ENCODE measurements at regions not wholly inside any gene's neighbourhood (a gene's known extent, or its start where the extent isn't known, plus 50 kb on each side); places are given as distances from the start of the nearest gene placed in this dataset.

DNA sequence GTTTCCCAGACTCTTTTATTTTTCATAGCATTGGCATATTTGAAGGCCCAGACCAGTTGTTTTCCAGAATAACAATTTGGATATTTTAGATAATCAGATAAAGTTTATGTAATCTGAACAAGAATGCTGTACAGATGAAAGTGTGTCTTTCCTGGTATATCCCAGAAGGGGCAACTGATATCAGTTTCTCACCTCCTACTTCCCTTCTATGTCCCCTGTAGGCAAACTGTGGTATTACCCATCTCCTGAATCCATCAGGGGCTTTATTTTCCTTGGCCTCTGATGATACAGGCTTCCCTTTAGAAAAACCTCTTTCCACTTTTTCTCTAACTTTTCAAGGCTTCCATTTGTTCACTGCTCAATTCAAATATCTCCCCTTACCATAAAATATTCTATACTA lies 87.5 kb upstream of the RGS1 start:
- Histone ChIP-seq H3K9ac (ENCODE audit: low read length) (peak overlapping the region; percentile 95), H4K8ac (ENCODE audit: low read length) (no peak overlapping the region), H3K9me3 (ENCODE audit: control insufficient read depth, low read length) (no peaks in the 10 kb centered on the region), H3K27me3 (ENCODE audit: control insufficient read depth in 1 of 2, insufficient read depth in 1 of 2, low read length in 2 of 2) (no peaks in the 10 kb centered on the region), H2BK120ac (ENCODE audit: low read depth, low read length) (no peak overlapping the region), H2BK12ac (ENCODE audit: low read length in 2 of 2) (no peak overlapping the region), H3K36me3 (ENCODE audit: control insufficient read depth in 1 of 2, insufficient read depth in 2 of 2, low read depth in 1 of 2, low read length in 2 of 2) (no peaks in the 10 kb centered on the region), H2AK5ac (ENCODE audit: low read length, severe bottlenecking) (no peak overlapping the region), H3K23ac (ENCODE audit: low read length in 2 of 2) (no peak overlapping the region), H3K79me1 (replicated peaks; ENCODE audit: low read length, poor library complexity, severe bottlenecking) (no peaks in the 10 kb centered on the region), H2AFZ (ENCODE audit: low read depth, low read length) (no peak overlapping the region), H3K18ac (ENCODE audit: low read depth in 1 of 2, low read length in 2 of 2) (peak overlapping the region in 1 of 2 experiments; percentile 12), H4K91ac (ENCODE audit: low read length) (no peak overlapping the region), H2BK5ac (ENCODE audit: low read depth, low read length, poor library complexity, severe bottlenecking) (no peak overlapping the region), H3K4me1 (ENCODE audit: control insufficient read depth, insufficient read depth, low read depth, low read length) (peaks cover 3% of the 10 kb centered on the region), H3K4me3 (ENCODE audit: insufficient read depth in 1 of 2, low read depth in 1 of 2, low read length in 2 of 2) (no peak overlapping the region), H3K4ac (ENCODE audit: low read depth in 1 of 2, low read length in 2 of 2) (no peak overlapping the region), H2BK15ac (ENCODE audit: low read depth, poor library complexity, severe bottlenecking) (no peak overlapping the region), H3K27ac (ENCODE audit: low read length, poor library complexity, severe bottlenecking) (no peak overlapping the region), H3K4me2 (ENCODE audit: low read length, poor library complexity, severe bottlenecking) (no peak overlapping the region), H3K14ac (ENCODE audit: low read length in 2 of 2) (no peak overlapping the region)
- DNase-seq, result no peak

DNA sequence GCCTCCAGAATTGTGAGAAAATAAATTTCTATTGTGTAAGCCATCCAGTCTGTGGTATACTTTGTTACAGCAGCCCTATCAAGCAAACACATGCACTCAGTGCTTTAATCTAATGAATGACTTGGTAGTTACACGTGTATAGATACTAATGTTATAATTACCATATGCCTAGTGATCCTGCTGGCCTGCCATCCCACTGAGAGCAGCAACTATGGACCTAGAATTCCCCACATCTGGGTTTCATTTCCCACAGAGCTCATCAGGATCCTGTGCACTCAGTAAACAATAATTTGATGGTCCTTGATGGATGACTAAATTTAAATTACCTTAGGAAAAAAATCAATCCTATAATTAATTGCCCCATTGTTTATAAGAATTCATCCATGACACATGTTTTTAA lies 86.5 kb upstream of the RGS1 start:
- Histone ChIP-seq H3K27ac (ENCODE audit: low read length, poor library complexity, severe bottlenecking) (no peak overlapping the region), H3K4ac (ENCODE audit: low read depth in 1 of 2, low read length in 2 of 2) (no peak overlapping the region), H3K4me3 (ENCODE audit: insufficient read depth in 1 of 2, low read depth in 1 of 2, low read length in 2 of 2) (peak overlapping the region in 1 of 2 experiments; percentile 59), H3K9me3 (ENCODE audit: control insufficient read depth, low read length) (no peaks in the 10 kb centered on the region), H2AK5ac (ENCODE audit: low read length, severe bottlenecking) (no peak overlapping the region), H3K4me2 (ENCODE audit: low read length, poor library complexity, severe bottlenecking) (no peak overlapping the region), H4K8ac (ENCODE audit: low read length) (no peak overlapping the region), H2BK15ac (ENCODE audit: low read depth, poor library complexity, severe bottlenecking) (no peak overlapping the region), H3K79me1 (replicated peaks; ENCODE audit: low read length, poor library complexity, severe bottlenecking) (no peaks in the 10 kb centered on the region), H4K91ac (ENCODE audit: low read length) (no peak overlapping the region), H2AFZ (ENCODE audit: low read depth, low read length) (no peak overlapping the region), H3K9ac (ENCODE audit: low read length) (peak overlapping the region; percentile 95), H3K4me1 (ENCODE audit: control insufficient read depth, insufficient read depth, low read depth, low read length) (peaks cover 3% of the 10 kb centered on the region), H2BK120ac (ENCODE audit: low read depth, low read length) (no peak overlapping the region), H2BK12ac (ENCODE audit: low read length in 2 of 2) (no peak overlapping the region), H3K36me3 (ENCODE audit: control insufficient read depth in 1 of 2, insufficient read depth in 2 of 2, low read depth in 1 of 2, low read length in 2 of 2) (no peaks in the 10 kb centered on the region), H3K23ac (ENCODE audit: low read length in 2 of 2) (no peak overlapping the region), H2BK5ac (ENCODE audit: low read depth, low read length, poor library complexity, severe bottlenecking) (no peak overlapping the region), H3K27me3 (ENCODE audit: control insufficient read depth in 1 of 2, insufficient read depth in 1 of 2, low read length in 2 of 2) (no peaks in the 10 kb centered on the region), H3K18ac (ENCODE audit: low read depth in 1 of 2, low read length in 2 of 2) (peak overlapping the region in 1 of 2 experiments; percentile 1), H3K14ac (ENCODE audit: low read length in 2 of 2) (no peak overlapping the region)
- WGBS, result no CpG with 5 or more reads among the region's 1 CpG
- peak; percentile 49 for DNase-seq

DNA sequence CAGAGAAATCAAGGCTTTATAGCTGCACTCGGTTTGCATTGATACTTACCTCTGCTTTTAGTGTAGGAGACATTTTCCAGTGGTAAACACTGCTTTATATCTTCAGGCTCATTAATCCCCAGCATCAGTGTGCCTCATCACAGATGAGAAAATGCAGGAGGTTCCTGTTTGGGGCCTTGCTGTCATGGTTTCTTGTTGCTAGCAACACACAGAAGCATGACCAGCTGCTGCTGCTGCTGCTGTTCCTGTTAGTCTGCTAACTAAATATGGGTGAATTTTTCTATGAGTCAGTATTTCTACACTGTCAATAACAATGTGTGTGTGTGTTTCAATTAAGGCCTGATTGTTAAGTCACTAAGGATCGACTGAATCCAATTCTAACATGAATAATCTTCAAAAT lies 85.8 kb upstream of the RGS1 start:
- no peak overlapping the region for H4K91ac ChIP-seq (ENCODE audit: low read length)
- no peak overlapping the region for H2BK5ac ChIP-seq (ENCODE audit: low read depth, low read length, poor library complexity, severe bottlenecking)
- H3K18ac ChIP-seq (ENCODE audit: low read depth in 1 of 2, low read length in 2 of 2), result no peak overlapping the region
- H2AFZ ChIP-seq (ENCODE audit: low read depth, low read length), result no peak overlapping the region
- no peak overlapping the region for H2BK12ac ChIP-seq (ENCODE audit: low read length in 2 of 2)
- H3K27ac ChIP-seq (ENCODE audit: low read length, poor library complexity, severe bottlenecking), result no peak overlapping the region
- H2BK15ac ChIP-seq (ENCODE audit: low read depth, poor library complexity, severe bottlenecking), result no peak overlapping the region
- no peak overlapping the region for H3K23ac ChIP-seq (ENCODE audit: low read length in 2 of 2)
- no peaks in the 10 kb centered on the region for H3K79me1 ChIP-seq (replicated peaks; ENCODE audit: low read length, poor library complexity, severe bottlenecking)
- H3K14ac ChIP-seq (ENCODE audit: low read length in 2 of 2), result no peak overlapping the region
- no peak overlapping the region for H3K4ac ChIP-seq (ENCODE audit: low read depth in 1 of 2, low read length in 2 of 2)
- H2AK5ac ChIP-seq (ENCODE audit: low read length, severe bottlenecking), result no peak overlapping the region
- no peaks in the 10 kb centered on the region for H3K36me3 ChIP-seq (ENCODE audit: control insufficient read depth in 1 of 2, insufficient read depth in 2 of 2, low read depth in 1 of 2, low read length in 2 of 2)
- H3K4me1 ChIP-seq (ENCODE audit: control insufficient read depth, insufficient read depth, low read depth, low read length), result peaks cover 3% of the 10 kb centered on the region
- no peak overlapping the region for H4K8ac ChIP-seq (ENCODE audit: low read length)
- H3K9ac ChIP-seq (ENCODE audit: low read length), result peak overlapping the region; percentile 95
- H3K27me3 ChIP-seq (ENCODE audit: control insufficient read depth in 1 of 2, insufficient read depth in 1 of 2, low read length in 2 of 2), result no peaks in the 10 kb centered on the region
- no peak overlapping the region for H3K4me2 ChIP-seq (ENCODE audit: low read length, poor library complexity, severe bottlenecking)
- no peak overlapping the region for H2BK120ac ChIP-seq (ENCODE audit: low read depth, low read length)
- peak; percentile 99 for DNase-seq
- 29% methylated on average over 1 of the region's 2 CpGs for WGBS
- H3K4me3 ChIP-seq (ENCODE audit: insufficient read depth in 1 of 2, low read depth in 1 of 2, low read length in 2 of 2), result peak overlapping the region in 1 of 2 experiments; percentile 59
- no peaks in the 10 kb centered on the region for H3K9me3 ChIP-seq (ENCODE audit: control insufficient read depth, low read length)

DNA sequence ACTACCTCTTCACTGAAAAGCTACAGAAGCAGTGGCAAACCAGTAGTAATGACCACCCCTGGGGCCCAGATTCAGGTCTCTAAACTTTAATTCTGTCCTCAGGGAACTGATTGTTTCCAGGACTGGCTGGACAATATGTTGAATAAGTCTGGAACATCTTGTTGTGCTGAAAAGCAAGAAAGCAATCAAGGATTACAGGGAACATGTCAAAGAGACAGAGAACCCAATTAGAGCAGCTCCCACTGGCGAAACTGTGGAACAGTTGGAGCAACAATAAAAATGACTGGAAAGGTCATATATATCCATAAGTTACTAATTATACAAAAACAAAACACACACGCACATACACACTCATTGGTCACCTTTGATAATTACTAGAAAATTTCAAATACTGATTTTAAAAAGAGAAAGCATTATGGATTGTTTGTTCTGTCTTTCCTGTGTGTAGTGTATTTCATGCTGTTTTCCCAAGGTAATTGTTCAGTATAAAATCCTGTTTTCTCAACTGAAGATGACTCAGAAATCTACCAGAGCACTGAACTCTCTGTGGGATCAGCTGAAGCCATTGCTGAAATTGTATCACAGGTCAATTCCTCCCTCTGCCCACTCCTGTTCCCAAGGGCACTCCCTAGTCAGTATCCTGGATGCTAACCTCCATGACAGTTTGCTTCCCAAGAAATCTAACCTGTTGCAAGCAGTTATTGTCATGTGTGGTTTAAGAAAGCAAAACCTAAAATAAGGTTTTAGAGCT lies 83.6 kb upstream of the RGS1 start:
- no CpG with 5 or more reads among the region's 2 CpGs for WGBS
- no peak overlapping the region for H3K4me2 ChIP-seq (ENCODE audit: low read length, poor library complexity, severe bottlenecking)
- H2BK120ac ChIP-seq (ENCODE audit: low read depth, low read length), result no peak overlapping the region
- H4K91ac ChIP-seq (ENCODE audit: low read length), result peak overlapping the region; percentile 7
- H3K4me3 ChIP-seq (ENCODE audit: insufficient read depth in 1 of 2, low read depth in 1 of 2, low read length in 2 of 2), result no peak overlapping the region
- H3K9me3 ChIP-seq (ENCODE audit: control insufficient read depth, low read length), result no peaks in the 10 kb centered on the region
- no peak overlapping the region for H3K14ac ChIP-seq (ENCODE audit: low read length in 2 of 2)
- no peak overlapping the region for H2AFZ ChIP-seq (ENCODE audit: low read depth, low read length)
- H2BK5ac ChIP-seq (ENCODE audit: low read depth, low read length, poor library complexity, severe bottlenecking), result no peak overlapping the region
- H3K9ac ChIP-seq (ENCODE audit: low read length), result peak overlapping the region; percentile 95
- no peak overlapping the region for H3K18ac ChIP-seq (ENCODE audit: low read depth in 1 of 2, low read length in 2 of 2)
- H3K4ac ChIP-seq (ENCODE audit: low read depth in 1 of 2, low read length in 2 of 2), result peak overlapping the region in 1 of 2 experiments; percentile 60
- no peaks in the 10 kb centered on the region for H3K36me3 ChIP-seq (ENCODE audit: control insufficient read depth in 1 of 2, insufficient read depth in 2 of 2, low read depth in 1 of 2, low read length in 2 of 2)
- H2BK12ac ChIP-seq (ENCODE audit: low read length in 2 of 2), result no peak overlapping the region
- no peak overlapping the region for H3K27ac ChIP-seq (ENCODE audit: low read length, poor library complexity, severe bottlenecking)
- no peak overlapping the region for H4K8ac ChIP-seq (ENCODE audit: low read length)
- H3K23ac ChIP-seq (ENCODE audit: low read length in 2 of 2), result no peak overlapping the region
- no peak overlapping the region for H2BK15ac ChIP-seq (ENCODE audit: low read depth, poor library complexity, severe bottlenecking)
- H3K27me3 ChIP-seq (ENCODE audit: control insufficient read depth in 1 of 2, insufficient read depth in 1 of 2, low read length in 2 of 2), result no peaks in the 10 kb centered on the region
- H3K4me1 ChIP-seq (ENCODE audit: control insufficient read depth, insufficient read depth, low read depth, low read length), result peaks cover 3% of the 10 kb centered on the region
- no peaks in the 10 kb centered on the region for H3K79me1 ChIP-seq (replicated peaks; ENCODE audit: low read length, poor library complexity, severe bottlenecking)
- H2AK5ac ChIP-seq (ENCODE audit: low read length, severe bottlenecking), result no peak overlapping the region
- DNase-seq, result peak; percentile 45
